Colon (tissue), 2 donors: ENCODE measurements at regions not wholly inside any gene's neighbourhood (a gene's known extent, or its start where the extent isn't known, plus 50 kb on each side); places are given as distances from the start of the nearest gene placed in this dataset.
"Not testable (repeated sequence)": the region's sequence is repeated elsewhere in the genome, so short reads cannot be mapped to it uniquely, and the experiment has no call there.

Experiments used
- FAIRE-seq: peaks from 2 replicates; lab custom pipeline; 2012; peaks lifted over from hg19 to GRCh38; lab: Jason Lieb, UNC
- donor health status: control.
- donor health status: control.

DNA sequence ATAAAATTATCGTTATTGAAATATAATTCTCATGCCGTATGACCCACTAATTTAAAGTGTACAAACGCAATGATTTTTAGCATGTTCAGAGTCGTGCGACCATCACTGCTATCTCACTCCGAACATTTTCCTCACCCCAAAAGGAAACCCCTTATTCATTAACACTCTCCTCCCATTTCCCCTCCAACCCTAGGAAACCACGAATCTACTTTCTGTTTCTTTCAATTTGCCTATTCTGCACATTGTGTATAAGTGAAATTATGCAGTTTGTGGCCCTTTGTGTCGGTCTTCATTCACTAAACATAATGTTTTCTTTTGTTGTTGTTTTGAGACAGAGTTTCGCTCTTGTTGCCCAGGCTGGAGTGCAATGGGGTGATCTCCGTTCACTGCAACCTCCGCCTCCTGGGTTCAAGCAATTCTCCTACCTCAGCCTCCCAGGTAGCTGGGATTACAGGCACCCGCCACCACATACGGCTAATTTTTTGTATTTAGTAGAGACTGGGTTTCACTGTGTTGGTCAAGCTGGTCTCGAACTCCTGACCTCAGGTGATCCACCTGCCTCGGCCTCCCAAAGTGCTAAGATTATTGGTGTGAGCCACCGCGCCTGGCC is 99.7 kb upstream of the ZNF217 start:
- no peak for FAIRE-seq

DNA sequence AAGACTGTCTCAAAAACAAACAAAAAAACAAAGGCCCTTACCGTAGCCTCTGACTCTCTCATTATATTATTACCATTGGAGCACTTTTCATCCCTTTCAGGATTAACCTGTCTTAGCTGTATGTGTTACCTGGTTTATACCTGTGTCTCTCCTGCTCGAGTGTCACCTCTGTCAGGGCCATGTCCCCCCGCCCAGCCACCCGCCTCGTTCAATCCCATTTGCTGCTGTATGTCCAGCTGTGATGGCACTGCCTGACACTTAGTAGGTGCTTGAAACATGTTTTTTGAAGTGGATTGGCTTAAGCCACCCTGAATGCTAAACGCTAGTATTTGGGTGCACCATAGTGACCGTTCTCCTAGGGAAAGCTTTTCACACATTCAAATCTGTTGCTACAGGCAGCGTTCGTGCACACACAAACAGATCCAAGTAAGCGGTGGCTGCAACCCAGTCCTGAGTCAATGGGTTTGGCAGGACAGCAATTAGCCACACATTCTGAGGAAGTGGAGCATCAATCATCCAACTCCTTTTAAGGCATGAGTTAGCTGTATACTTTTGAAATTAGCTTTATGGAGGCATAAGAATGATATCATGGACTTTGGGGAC is 98.9 kb upstream of the ZNF217 start:
- FAIRE-seq = no peak

DNA sequence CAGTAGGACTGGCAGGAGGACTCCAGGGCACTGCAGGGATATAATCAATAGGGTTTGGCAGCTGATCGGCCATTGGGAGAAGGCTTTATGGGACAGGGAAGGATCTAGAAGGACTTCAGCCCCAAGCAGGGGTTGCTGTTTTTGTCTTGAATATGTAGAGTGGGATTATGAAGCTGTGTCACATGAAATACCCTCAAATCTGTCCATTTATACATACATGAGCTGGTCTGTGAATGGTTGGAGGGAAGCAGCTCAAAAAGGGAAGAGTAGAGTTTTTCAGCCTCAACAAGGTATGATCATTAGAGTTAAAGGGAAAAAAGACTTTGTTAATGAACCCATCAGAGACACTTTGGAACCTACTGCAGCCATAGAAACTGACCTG is 98.2 kb upstream of the ZNF217 start:
- no peak for FAIRE-seq

GRCh38 chr20:53691060-53691810 is 97.6 kb upstream of the ZNF217 start:
- FAIRE-seq = no peak

GRCh38 chr20:53688085-53688484 is 94.4 kb upstream of the ZNF217 start:
- FAIRE-seq = no peak

- FAIRE-seq = no peak
These were observed 91.5 kb upstream of the ZNF217 start for GRCh38 chr20:53685070-53685595.

DNA sequence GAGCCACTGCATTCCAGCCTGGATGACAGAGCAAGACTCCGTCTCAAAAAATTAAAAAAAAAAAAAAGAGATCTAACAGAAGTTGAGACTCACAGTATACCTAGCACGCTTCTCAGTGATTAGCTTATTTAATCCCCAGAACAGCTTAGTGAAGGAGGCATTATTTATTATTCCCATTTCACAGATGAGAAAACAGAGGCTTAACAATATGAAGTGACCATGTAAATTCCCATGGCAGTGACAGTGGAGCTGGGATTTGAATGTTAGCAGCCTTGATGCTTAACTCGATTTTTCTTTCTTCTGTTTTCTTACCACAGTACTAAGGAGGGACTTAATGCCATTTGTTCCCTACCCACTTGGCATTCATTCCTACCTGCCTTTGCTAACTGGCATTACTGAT is 89.9 kb upstream of the ZNF217 start:
- FAIRE-seq = no peak

DNA sequence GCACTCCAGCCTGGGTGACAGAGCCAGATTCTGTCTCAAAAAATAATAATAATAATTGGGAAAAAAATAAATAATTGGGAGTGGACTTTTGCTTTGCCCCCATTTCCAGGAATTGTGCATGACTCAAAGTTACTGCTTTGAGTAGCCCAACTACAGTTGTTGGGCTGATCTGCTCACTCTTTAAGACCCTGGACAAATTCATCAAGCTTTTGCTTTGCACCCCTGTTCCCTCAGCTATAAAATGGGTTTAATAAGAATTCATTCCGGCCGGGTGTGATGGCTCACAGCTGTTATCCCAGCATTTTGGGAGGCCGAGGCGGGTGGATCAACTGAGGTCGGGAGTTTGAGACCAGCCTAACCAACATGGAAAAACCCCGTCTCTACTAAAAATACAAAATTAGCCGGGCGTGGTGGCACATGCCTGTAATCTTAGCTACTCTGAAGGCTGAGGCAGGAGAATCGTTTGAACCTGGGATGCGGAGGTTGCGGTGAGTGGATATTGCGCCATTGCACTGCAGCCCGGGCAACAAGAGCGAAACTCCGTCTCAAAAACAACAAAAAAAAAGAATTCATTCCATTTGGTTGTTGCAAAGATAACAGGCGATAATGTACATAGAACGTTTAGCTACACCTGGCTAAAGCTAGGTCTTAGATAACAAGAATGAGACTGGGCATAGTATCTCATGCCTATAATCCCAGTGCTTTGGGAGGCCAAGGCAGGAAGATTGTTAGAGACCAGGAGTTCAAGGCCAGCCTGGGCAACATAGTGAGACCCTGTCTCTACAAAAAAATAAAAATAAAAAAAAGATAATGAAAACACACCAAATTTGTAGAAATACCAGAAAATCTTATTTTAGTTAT is 87.9 kb upstream of the ZNF217 start:
- no peak for FAIRE-seq

DNA sequence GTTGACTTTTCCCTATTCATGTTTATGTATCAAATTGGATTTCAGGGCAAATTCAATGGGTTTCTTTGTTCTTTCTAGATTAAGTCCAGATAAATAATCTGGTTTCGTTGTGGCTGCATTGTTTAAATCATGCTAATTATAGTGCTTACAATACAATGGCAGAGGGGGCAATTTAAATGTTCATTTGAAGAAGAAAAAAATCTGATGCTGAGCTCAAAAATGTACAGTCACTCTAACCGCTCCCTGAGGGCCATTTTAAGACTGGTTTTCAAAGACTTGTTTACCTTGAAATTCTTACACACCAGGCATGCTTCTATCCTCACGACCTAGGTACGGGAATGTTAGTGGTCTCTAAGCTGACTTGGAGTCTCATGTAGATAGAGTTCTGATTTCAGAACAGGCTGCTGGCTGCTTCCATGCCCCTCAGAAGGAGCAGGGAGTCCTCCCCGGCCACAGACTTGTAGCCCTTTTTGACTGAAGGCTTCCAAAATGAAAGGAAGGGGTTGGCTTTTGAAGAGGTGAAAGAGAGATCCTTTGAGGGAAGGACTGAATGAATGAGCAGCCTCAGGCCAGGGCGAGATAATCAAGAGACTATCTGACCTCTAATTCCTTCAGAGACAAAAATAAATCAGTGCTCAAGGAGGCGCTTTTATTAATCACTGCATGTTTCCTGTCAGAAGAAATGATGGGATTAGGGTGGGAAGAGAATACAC is 86.1 kb upstream of the ZNF217 start:
- FAIRE-seq = no peak

- FAIRE-seq = no peak
These were observed 85.5 kb upstream of the ZNF217 start for GRCh38 chr20:53678990-53679596.

- no peak for FAIRE-seq
These were observed 84.8 kb upstream of the ZNF217 start for GRCh38 chr20:53678315-53678989.

- no peak for FAIRE-seq
These were observed 84.0 kb upstream of the ZNF217 start for GRCh38 chr20:53677447-53678314.

GRCh38 chr20:53676987-53677386 is 83.3 kb upstream of the ZNF217 start:
- FAIRE-seq = no peak

GRCh38 chr20:53676519-53676822 is 82.8 kb upstream of the ZNF217 start:
- FAIRE-seq = no peak

GRCh38 chr20:53672484-53673129 is 79.0 kb upstream of the ZNF217 start:
- no peak for FAIRE-seq

GRCh38 chr20:53671370-53671769 is 77.7 kb upstream of the ZNF217 start:
- FAIRE-seq = no peak

GRCh38 chr20:53669517-53670313 is 76.1 kb upstream of the ZNF217 start:
- not testable (repeated sequence) for FAIRE-seq

DNA sequence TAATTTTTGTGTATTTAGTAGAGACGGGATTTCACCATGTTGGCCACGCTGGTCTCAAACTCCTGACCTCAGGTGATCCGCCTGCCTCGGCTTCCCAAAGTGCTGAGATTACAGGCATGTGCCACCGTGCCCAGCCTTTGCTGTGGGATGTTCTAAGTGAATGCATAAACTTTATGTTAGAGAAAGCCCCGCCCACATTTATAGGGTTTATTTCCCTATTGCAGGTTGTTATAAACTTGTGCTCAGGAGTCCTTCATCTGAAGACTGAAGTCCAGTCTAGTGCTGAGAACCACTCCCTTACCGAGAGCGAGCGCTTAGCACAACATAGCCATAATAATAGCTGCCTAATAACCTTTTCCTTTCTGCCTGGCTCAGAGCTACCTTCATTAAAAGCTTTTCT is 75.4 kb upstream of the ZNF217 start:
- no peak for FAIRE-seq

DNA sequence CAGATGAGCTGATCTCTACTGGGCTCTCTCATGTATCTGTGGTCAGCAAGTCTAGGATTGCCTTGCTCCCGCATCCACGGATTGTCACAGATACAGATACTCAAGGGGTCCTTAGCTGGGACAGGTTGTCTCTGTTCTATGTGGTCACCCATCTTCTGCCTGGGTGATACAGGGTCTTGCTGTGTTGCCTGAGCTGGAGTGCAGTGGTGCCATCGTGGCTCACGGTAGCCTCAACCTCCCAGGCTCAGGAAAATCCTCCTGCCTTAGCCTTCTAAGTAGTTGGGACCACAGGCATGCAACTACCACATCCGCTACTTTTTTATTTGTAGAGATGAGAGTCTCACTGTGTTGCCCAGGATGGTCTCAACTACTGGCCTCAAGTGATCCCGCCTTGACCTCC is 72.5 kb upstream of the ZNF217 start:
- FAIRE-seq = no peak
